HUES6 (cell line): ENCODE measurements at regions not wholly inside any gene's neighbourhood (a gene's known extent, or its start where the extent isn't known, plus 50 kb on each side); places are given as distances from the start of the nearest gene placed in this dataset.

Experiments used
- H3K27ac ChIP-seq: 2 replicates; pipeline ENCODE4 v1.7.0; 2013; ENCODE audit warnings: low read depth, mild to moderate bottlenecking, low read length, inconsistent platforms
- H3K27me3 ChIP-seq: 2 replicates; pipeline ENCODE4 v1.6.1; 2013; ENCODE audit warnings: low read length; ENCODE audit not compliant: control insufficient read depth, insufficient read depth
- H3K36me3 ChIP-seq: 2 replicates; pipeline ENCODE4 v1.6.1; 2013; ENCODE audit warnings: low read length; ENCODE audit not compliant: control insufficient read depth, insufficient read depth
- H3K4me1 ChIP-seq: 2 replicates; pipeline ENCODE4 v1.6.1; 2013; ENCODE audit warnings: low read length; ENCODE audit not compliant: control insufficient read depth, insufficient read depth
- H3K4me3 ChIP-seq: 2 replicates; pipeline ENCODE4 v1.5.1; 2013; ENCODE audit warnings: low read depth, low read length
- H3K9ac ChIP-seq: one replicate; pipeline ENCODE4 v1.6.1; 2013; ENCODE audit warnings: mild to moderate bottlenecking, low read length
- H3K9me3 ChIP-seq: 2 replicates; pipeline ENCODE4 v1.6.1; 2013; ENCODE audit warnings: low read depth, low read length; ENCODE audit not compliant: control insufficient read depth, insufficient read depth

GRCh38 chr13:80035096-80035495, 305.8 kb downstream of the SPRY2 start:
- no peak overlapping the region for H3K27ac ChIP-seq
- no peaks in the 10 kb centered on the region for H3K36me3 ChIP-seq
- no peaks in the 10 kb centered on the region for H3K9me3 ChIP-seq
- no peaks in the 10 kb centered on the region for H3K27me3 ChIP-seq
- no peak overlapping the region for H3K4me3 ChIP-seq
- no peak overlapping the region for H3K9ac ChIP-seq
- H3K4me1 ChIP-seq: no peaks in the 10 kb centered on the region

- no peaks in the 10 kb centered on the region for H3K36me3 ChIP-seq
- no peaks in the 10 kb centered on the region for H3K27me3 ChIP-seq
- no peak overlapping the region for H3K27ac ChIP-seq
- no peaks in the 10 kb centered on the region for H3K4me1 ChIP-seq
- no peak overlapping the region for H3K4me3 ChIP-seq
- no peak overlapping the region for H3K9ac ChIP-seq
- no peaks in the 10 kb centered on the region for H3K9me3 ChIP-seq
These were observed 307.0 kb downstream of the SPRY2 start for GRCh38 chr13:80033951-80034350.

GRCh38 chr13:80033286-80033685, 307.6 kb downstream of the SPRY2 start:
- H3K4me3 ChIP-seq: no peak overlapping the region

GRCh38 chr13:80030491-80030890, 310.4 kb downstream of the SPRY2 start:
- Histone ChIP-seq H3K4me3 (no peak overlapping the region), H3K9me3 (no peaks in the 10 kb centered on the region), H3K27ac (no peak overlapping the region), H3K27me3 (no peaks in the 10 kb centered on the region), H3K4me1 (no peaks in the 10 kb centered on the region), H3K36me3 (no peaks in the 10 kb centered on the region), H3K9ac (no peak overlapping the region)

More at GRCh38 chr13:80033286-80033685, 307.6 kb downstream of the SPRY2 start:
- H3K27ac ChIP-seq: no peak overlapping the region
- H3K36me3 ChIP-seq: no peaks in the 10 kb centered on the region
- H3K9me3 ChIP-seq: no peaks in the 10 kb centered on the region
- H3K9ac ChIP-seq: no peak overlapping the region
- no peaks in the 10 kb centered on the region for H3K4me1 ChIP-seq
- H3K27me3 ChIP-seq: no peaks in the 10 kb centered on the region

GRCh38 chr13:80029170-80029569, 311.8 kb downstream of the SPRY2 start:
- no peaks in the 10 kb centered on the region for H3K27me3 ChIP-seq

GRCh38 chr13:80022146-80022545, 318.8 kb downstream of the SPRY2 start:
- H3K36me3 ChIP-seq: no peaks in the 10 kb centered on the region
- no peaks in the 10 kb centered on the region for H3K27me3 ChIP-seq
- H3K9ac ChIP-seq: no peak overlapping the region
- no peak overlapping the region for H3K4me3 ChIP-seq
- H3K9me3 ChIP-seq: peaks cover 8% of the 10 kb centered on the region; the same call in 1 of the 2 replicates
- H3K4me1 ChIP-seq: no peaks in the 10 kb centered on the region
- no peak overlapping the region for H3K27ac ChIP-seq

More at GRCh38 chr13:80029170-80029569, 311.8 kb downstream of the SPRY2 start:
- Histone ChIP-seq H3K27ac (no peak overlapping the region), H3K9ac (no peak overlapping the region), H3K4me1 (no peaks in the 10 kb centered on the region), H3K36me3 (no peaks in the 10 kb centered on the region), H3K9me3 (no peaks in the 10 kb centered on the region), H3K4me3 (no peak overlapping the region)

- peaks cover 15% of the 10 kb centered on the region; the same call in 1 of the 2 replicates for H3K9me3 ChIP-seq
- H3K4me1 ChIP-seq: no peaks in the 10 kb centered on the region
- no peak overlapping the region for H3K27ac ChIP-seq
- no peaks in the 10 kb centered on the region for H3K36me3 ChIP-seq
- H3K4me3 ChIP-seq: no peak overlapping the region
- no peaks in the 10 kb centered on the region for H3K27me3 ChIP-seq
- H3K9ac ChIP-seq: no peak overlapping the region
These were observed 328.7 kb downstream of the SPRY2 start for GRCh38 chr13:80012251-80012650.

- no peaks in the 10 kb centered on the region for H3K36me3 ChIP-seq
- H3K4me3 ChIP-seq: no peak overlapping the region
- H3K27ac ChIP-seq: no peak overlapping the region
- no peak overlapping the region for H3K9ac ChIP-seq
- H3K9me3 ChIP-seq: peaks cover 15% of the 10 kb centered on the region; the same call in 1 of the 2 replicates
- H3K4me1 ChIP-seq: no peaks in the 10 kb centered on the region
- H3K27me3 ChIP-seq: no peaks in the 10 kb centered on the region
These were observed 329.3 kb downstream of the SPRY2 start for GRCh38 chr13:80011448-80012212.

- Histone ChIP-seq H3K27me3 (no peaks in the 10 kb centered on the region), H3K4me1 (no peaks in the 10 kb centered on the region), H3K9me3 (peaks cover 15% of the 10 kb centered on the region; the same call in 1 of the 2 replicates), H3K9ac (no peak overlapping the region), H3K27ac (no peak overlapping the region), H3K4me3 (no peak overlapping the region), H3K36me3 (no peaks in the 10 kb centered on the region)
These were observed 330.1 kb downstream of the SPRY2 start for GRCh38 chr13:80010846-80011245.

- Histone ChIP-seq H3K27ac (no peak overlapping the region), H3K4me1 (no peaks in the 10 kb centered on the region), H3K36me3 (no peaks in the 10 kb centered on the region), H3K27me3 (no peaks in the 10 kb centered on the region), H3K4me3 (no peak overlapping the region), H3K9ac (no peak overlapping the region), H3K9me3 (peaks cover 10% of the 10 kb centered on the region; the same call in 1 of the 2 replicates)
These were observed 330.6 kb downstream of the SPRY2 start for GRCh38 chr13:80010286-80010831.

GRCh38 chr13:80009760-80010159, 331.2 kb downstream of the SPRY2 start:
- no peaks in the 10 kb centered on the region for H3K27me3 ChIP-seq
- H3K9me3 ChIP-seq: peaks cover 5% of the 10 kb centered on the region; the same call in 1 of the 2 replicates
- no peak overlapping the region for H3K27ac ChIP-seq
- no peaks in the 10 kb centered on the region for H3K4me1 ChIP-seq
- H3K9ac ChIP-seq: no peak overlapping the region
- no peaks in the 10 kb centered on the region for H3K36me3 ChIP-seq
- H3K4me3 ChIP-seq: no peak overlapping the region
